ENCODE measurements at regions not wholly inside any gene's neighbourhood (a gene's known extent, or its start where the extent isn't known, plus 50 kb on each side); places are given as distances from the start of the nearest gene placed in this dataset.

- no peak for TF ChIP-seq CTCF (IDR thresholded peaks at IDR 0.05)
- DNase-seq (ENCODE audit: low spot score) (no peak), ATAC-seq (ENCODE audit: low FRiP score) (no peak)
Measured at GRCh38 chr2:13884291-13884976, 748.1 kb upstream of the LRATD1 start.

- ATAC-seq (ENCODE audit: low FRiP score) = no peak
- TF ChIP-seq CTCF (IDR thresholded peaks at IDR 0.05) = no peak
- DNase-seq (ENCODE audit: low spot score) = no peak
Measured at GRCh38 chr2:13901526-13901925, 731.0 kb upstream of the LRATD1 start.

GRCh38 chr2:13905831-13906230 lies 726.7 kb upstream of the LRATD1 start:
- TF ChIP-seq CTCF (IDR thresholded peaks at IDR 0.05) = no peak
- no peak for ATAC-seq (ENCODE audit: low FRiP score)
- no peak for DNase-seq (ENCODE audit: low spot score)

GRCh38 chr2:13916066-13916465 lies 716.5 kb upstream of the LRATD1 start:
- DNase-seq (ENCODE audit: low spot score) = no peak

GRCh38 chr2:13917958-13918357 lies 714.6 kb upstream of the LRATD1 start:
- no peak for DNase-seq (ENCODE audit: low spot score)
- ATAC-seq (ENCODE audit: low FRiP score) = no peak
- no peak for TF ChIP-seq CTCF (IDR thresholded peaks at IDR 0.05)

More at GRCh38 chr2:13916066-13916465, 716.5 kb upstream of the LRATD1 start:
- no peak for TF ChIP-seq CTCF (IDR thresholded peaks at IDR 0.05)
- no peak for ATAC-seq (ENCODE audit: low FRiP score)

- TF ChIP-seq CTCF (IDR thresholded peaks at IDR 0.05) = no peak
- no peak for DNase-seq (ENCODE audit: low spot score)
- ATAC-seq (ENCODE audit: low FRiP score) = no peak
Measured at GRCh38 chr2:13919981-13920382, 712.5 kb upstream of the LRATD1 start.

- DNase-seq (ENCODE audit: low spot score) (no peak), ATAC-seq (ENCODE audit: low FRiP score) (no peak)
- TF ChIP-seq CTCF (IDR thresholded peaks at IDR 0.05) = no peak
Measured at GRCh38 chr2:13921245-13921644, 711.3 kb upstream of the LRATD1 start.

Measured in omental fat pad (tissue), 3 donors.